ENCODE measurements at regions not wholly inside any gene's neighbourhood (a gene's known extent, or its start where the extent isn't known, plus 50 kb on each side); places are given as distances from the start of the nearest gene placed in this dataset.

DNA sequence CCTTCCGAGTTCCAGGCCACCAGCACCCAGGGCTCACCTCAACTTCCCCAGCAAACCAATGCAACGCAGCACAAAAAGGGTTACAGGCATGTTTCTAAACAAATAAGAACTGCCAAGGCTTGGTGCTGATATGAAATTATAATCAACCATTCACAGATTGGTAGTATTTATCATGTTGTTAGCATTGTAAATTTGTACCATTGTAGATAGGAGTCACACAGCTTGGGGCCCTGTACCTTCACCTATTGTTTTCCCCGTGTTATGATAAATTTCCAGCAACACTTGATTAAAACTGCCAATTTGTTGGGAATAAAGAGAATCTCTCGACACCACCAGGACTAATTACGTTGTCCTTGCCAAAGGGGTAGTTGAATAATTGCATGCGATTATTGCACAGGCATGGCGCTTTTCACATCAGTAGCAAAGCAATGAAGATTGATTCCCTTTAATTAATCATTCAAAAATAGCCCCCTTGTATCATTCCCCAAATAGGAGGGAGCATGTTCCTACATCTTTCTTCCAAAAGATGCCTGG, 454.1 kb downstream of the ZNF608 start:
- no peak for DNase-seq

DNA sequence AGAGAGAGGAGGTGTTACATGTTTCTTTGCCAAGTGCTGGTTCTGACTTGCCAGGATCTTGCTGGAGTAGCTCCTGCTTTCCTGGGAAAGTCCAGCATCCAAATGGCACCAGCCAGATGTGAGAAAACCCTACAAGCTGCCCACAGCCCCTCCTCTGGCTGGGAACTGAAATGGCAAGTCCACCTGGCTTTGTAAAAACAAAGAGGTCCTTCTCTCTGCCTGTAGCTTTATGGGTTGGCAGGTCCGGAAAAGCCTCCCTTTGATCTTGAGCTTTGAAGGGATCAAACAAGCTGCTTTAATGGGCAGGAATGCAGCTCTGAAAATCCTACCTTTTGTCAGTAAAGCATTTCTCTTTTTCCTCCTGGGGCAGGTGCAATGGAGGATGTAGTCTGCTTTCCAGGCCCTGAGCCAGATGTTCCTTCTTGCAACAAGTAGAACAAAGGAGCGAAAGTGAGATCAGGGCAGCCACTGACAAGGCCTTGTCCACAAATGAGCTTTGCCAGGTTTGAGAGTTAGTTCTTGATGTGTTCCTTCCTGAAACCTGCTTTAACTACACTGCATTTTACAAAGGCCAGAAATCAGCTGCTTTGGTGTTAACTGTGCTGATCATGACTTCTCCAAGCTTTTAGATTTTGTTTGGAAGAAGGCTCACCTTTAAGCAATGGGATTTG, 456.7 kb downstream of the ZNF608 start:
- DNase-seq, result no peak

DNA sequence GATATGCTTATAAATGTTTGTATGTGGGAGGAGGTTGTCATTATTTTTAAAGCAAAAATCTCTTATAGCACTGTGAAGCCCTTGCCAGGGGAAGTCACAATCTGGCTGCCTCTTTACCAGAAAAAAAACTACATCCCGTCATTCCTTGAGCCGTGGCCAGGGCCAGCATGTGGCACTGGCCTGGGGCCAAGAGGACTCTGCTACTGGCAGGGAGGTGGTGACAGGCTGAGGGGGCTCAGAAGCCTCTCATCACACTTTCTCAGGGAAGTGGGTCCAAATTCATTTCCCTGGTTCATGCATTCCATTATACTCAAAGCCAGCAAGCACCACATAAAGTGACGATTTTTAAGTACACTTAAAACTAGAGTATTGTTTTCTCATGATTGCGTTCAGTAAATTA, 457.3 kb downstream of the ZNF608 start:
- DNase-seq, result no peak

DNA sequence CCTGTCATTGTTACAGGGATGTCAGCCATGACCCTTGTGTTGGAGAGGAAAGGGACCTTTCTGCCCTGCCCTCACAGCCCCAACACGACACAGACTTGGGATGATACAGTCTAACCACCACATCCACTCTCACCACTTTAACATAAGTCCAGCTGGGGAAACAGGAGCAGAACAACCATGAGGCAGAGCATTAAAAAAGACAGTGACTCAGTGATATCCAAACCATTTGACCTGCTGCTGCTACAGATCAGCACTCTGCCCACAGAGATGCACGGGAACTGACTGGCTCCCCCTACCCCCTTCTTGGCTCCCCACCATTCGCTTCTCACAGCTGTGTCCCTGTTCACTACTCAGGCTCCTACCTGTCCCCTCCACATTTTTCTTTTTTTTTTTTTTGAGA, 458.6 kb downstream of the ZNF608 start:
- no peak for DNase-seq

DNA sequence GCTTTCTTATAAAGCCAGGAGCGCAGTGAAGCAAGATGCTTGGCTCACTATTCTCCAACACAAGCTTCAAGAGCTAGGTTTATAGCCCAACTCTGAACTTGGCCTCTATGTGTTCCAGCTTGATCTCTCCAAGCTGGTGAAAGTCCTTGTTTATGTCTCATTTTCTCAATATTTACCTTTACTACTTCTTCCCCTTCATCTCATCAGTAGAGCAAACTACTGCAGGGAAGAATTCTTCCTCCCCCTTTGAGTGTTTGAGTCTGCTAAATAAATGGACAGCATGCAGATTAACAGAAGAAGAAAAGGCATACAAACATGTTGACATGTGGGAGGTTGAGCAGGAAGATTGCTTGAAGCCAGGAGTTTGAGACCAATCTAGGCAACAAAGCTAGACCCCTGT, 460.7 kb downstream of the ZNF608 start:
- no peak for DNase-seq

DNA sequence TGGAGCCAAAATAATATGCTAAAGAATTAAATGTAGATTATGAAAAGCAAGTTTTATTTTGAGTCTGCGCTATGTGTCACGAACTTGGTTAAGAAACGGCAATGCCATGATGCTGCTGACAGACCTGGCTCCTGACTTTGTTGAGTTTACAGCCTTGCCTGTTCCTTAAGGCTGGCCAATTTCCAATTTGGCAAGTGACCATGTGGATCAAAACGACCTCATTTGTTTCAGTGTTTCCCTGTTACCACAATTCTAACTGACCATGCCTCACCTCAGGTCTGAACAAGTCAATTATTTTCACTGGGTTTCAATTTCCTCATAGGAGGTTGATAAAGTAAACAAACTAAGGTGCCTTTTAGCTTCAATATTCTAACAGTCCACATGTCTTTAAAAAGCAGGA, 461.4 kb downstream of the ZNF608 start:
- DNase-seq, result no peak

DNA sequence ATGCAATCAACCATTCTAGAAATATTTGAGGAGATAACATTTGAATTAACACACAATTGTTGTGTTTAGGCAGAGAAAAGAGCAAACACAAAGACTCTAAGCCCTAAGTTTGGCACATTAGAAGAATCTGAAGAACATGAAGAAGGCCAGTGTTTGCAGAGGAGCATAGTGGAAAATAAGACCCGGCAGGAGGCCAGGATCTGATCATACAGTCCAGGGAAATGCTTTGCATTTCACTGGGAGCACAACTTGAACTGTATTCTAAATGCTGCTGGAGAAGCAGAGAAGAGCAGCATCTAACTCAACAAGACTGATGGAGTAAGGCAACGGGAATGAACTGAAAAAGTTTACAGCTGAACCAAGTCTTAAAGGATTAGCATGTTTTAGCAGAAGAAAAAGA, 463.4 kb downstream of the ZNF608 start:
- no peak for DNase-seq

DNA sequence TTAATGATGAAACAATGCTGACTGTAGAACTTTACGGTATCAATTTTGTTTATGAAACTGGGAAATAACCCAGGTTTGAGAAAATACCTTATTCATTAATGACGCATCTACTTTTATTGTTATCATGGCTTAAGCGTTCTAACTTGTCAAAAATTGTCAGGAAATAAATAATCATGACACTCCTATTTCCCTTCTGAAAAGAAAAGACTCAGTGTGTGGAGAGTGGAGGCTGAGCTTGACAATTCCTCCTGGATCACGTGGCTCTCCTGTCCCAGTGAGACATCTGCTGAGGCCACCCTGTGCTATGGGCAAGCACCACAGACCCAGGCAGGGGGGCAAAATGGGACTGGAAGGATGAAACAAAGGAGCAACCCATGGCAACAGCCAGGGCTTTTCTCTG, 466.4 kb downstream of the ZNF608 start:
- no peak for DNase-seq

DNA sequence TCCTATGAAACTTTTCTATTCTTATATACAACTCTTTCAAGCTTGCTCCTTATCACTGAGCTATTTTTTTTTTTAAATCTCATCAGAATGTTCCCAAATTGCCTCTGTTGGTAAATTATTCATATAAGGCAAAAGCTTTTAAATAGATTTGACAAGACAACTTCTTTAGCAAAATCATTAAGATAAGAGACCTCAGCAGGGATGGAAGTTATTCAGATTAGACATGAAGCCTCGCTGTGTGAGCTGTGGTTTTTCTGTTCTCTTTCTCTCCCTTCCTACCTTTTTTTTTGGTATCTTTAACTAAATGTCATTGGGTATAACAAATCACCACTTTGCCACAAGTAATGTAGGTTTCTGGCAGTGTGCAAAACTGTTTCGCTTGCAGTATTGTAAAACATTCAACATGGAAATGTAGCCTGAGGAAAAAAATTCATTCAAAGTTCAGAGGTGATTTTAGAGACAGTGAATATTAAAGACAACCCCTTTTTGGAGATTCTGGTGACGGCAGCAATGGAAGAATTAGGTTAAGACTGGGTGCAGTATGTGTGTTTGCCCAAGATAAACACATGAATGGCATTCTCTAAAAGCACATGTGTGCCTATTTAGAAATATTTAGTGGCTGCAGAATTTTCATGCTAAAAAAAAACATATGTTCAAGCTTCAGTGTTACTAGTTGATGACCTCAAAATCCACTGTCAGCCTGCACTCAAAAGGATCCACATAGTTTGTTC, 467.1 kb downstream of the ZNF608 start:
- DNase-seq, result no peak

DNA sequence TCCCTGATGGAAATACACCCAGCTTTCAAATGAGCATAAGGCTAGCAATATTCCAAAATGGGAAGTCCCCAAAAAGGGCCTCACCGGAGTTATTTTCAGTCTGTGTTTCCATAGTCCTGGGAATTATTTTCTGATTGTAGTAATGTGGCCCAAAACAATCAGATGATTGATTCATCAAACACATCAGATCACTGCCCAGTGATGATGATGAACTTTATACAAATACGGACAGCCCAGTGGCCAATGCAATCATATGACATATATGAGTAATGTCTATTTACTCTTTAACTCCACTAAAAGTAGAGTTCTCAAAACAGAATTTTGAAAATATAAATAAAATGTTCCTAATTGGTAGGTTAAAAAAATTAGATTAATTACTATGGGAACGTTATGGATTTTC, 467.8 kb downstream of the ZNF608 start:
- DNase-seq, result no peak

DNA sequence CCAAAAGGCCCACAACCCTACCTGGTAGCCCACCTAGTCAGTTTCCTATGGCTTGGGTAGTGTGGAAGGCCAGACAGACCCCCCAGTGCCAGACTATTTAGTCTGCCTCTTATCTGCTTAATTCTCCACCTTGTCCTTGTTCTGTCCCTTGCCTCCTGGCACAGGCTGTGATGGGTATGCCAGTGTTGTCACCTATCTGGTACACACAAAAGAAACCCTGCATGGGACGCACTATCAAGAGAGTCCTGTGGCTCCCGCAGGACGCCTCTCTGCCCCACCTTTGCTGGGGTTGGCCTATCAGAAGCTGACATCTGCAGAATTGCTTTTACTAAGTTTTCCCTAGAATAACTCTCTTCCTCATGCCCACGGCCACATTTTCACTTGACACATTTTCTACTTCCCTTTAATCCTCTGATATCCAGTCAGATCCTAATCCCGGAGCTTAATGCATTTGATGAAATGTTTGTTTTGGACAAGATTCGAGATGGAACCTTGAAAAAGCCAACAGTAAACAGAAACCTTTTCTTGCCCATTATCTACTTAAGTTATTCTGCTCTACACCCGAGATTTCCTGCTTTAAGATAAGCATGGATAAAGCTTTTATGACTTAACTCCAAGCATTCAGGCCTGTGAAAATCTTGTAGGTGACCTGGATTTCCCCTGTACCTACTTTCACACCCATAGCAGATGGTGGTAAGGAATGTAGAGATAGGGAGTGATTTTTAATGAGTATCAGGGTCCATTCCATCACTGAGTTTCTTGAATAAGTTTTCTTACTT, 468.5 kb downstream of the ZNF608 start:
- no peak for DNase-seq

DNA sequence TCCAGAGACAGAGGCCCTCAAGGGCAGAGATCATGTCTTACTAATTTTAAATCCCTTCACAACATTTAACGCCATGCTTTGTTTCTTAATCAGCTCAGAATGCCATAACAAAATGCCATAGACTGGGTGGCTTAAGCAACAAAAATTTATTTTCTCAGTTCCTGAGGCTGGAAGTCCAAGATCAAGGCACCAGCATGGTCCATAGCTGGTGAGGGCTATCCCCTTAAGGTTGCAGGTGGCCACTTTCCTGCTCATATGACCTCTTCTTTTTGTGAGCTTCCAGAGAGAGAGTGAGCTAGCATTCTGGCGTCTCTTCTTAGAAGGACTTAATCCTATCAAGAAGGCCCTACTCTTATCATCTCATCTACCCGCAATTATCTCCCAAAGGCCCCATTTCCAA, 470.3 kb downstream of the ZNF608 start:
- no peak for DNase-seq

DNA sequence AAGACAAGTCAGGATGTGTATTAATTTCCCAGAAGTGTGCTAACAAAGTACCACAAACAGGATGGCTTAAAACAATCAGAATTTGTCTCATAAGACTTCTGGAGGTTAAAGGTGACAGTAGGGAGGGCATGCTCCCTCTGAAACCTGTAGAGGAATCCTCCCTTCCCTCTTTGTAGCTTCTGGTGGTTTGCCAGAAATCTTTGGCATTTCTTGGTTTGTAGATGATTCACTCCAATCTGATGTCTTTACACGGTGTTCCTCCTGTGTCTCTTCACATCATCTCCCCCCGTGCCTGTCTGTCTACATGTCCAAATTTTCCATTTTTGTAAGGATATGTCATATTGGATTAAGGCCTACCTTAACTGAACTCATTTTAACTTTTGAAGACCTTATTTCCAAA, 471.5 kb downstream of the ZNF608 start:
- no peak for DNase-seq

DNA sequence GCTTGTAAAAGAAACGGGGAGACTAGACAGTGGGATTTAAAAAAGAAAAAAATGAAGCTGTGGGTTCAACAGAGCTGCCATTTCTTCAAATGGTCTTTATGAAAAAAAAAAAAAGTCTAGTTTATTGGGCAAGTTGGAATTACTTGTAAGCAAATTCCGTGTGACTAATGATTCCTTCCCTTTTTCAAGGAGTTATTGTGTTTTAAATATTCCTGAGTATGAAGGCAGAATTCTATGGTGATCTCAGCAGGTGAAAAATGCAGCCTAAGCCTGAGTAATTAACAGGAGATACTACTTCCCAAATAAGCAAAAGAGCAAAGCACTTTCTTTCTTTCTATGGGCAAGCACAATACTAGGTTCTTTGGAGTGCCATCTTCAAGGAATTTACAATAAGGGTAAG, 481.9 kb downstream of the ZNF608 start:
- DNase-seq, result no peak

DNA sequence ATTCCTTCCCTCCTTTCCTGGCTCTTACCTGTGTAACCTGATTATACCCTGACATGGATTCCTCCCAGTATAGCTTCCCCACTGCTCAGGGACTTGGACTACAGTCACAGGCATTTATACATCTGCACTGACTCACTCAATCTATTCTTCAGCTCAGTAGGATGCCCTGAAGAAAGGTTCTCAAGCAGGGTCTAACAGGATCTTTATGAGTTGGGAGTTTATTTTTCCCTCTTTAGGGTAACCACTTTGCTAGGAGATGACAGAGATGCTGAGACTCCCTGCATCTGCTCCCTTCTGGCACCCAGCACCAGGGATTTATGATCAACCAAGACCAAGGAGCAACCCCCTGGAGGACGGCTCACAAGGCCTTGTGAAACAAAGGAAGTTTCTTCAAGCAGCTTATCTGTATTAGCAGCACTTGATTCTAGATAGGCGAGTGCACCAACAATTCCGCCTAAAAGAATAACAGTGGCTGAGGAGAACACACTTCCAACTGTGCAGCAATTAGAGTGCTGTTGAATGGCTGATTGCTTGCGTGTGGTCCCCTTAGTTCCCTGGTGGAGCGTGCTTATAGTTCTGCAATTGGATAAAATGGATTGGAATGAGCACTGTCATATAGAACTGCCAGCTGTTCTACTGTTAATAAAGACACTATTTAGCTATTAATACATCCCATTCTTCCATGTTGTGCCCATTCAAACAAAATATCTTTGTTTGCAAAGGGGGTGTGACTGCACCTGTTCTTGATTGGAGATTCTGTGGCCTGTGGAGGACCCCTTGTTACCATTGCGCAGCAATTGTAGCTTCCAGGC, 482.6 kb downstream of the ZNF608 start:
- no peak for DNase-seq

DNA sequence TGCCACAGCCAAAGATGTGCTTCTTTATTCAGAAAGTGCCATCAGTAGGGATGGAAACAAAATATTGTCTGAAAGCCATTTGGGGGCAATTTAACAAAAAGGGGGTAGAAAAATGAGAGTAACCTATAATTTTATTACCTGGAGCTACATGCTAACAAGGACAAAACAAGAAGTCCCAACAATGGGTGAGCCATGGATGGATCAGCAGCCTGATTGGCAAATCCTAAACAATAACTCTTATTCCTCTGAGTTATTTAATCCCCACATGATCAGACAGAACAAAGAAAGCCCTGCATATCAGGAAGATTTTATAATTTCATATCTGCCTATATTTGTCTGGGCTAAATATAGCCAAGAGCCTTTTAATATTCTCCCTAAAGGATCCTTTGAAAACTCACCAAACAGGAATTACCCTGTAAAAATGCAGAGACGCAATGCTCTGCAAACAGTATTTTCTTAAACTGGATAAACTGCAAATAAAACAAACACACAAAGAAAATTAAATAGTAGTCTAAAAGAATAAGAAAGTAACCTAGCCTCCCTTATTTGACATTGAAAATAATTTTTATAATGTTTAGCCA, 483.4 kb downstream of the ZNF608 start:
- DNase-seq, result no peak

DNA sequence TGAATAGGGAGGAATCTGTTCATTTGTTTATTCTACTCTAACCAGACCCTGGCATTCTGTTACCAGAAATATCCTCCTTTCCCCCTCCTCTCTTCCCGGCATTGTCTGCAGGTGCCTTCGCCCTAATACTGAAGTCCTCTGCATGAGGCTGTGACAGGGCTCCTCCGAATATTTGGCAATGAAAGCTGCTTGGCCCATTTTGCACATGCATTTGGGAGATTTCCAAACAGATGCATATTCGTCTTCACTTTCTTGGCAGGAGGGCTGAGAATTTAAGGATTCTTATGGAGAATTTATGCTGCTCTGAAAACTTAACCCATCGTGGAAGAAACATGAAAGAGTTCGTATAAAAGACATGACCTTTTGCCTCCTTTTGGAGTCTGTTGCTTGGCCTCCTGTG, 484.0 kb downstream of the ZNF608 start:
- DNase-seq, result no peak

DNA sequence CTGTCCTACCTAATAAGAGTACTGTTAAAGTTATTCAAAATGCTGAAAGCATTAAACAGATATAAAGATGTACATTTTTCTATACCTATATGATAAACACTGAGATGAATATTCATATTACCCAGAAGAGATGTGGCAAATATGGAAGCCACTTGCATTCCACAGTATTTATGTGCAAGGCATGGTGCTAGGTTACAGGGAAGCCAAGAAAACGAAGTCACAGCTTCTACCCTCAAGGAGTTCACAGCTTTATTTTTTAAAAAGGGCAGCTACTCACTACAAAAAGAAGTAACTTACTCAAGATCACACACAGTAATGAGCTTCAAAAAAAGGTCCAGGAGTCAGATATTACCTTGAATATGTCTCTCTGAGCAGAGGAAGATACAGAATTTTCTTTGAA, 484.6 kb downstream of the ZNF608 start:
- no peak for DNase-seq

DNA sequence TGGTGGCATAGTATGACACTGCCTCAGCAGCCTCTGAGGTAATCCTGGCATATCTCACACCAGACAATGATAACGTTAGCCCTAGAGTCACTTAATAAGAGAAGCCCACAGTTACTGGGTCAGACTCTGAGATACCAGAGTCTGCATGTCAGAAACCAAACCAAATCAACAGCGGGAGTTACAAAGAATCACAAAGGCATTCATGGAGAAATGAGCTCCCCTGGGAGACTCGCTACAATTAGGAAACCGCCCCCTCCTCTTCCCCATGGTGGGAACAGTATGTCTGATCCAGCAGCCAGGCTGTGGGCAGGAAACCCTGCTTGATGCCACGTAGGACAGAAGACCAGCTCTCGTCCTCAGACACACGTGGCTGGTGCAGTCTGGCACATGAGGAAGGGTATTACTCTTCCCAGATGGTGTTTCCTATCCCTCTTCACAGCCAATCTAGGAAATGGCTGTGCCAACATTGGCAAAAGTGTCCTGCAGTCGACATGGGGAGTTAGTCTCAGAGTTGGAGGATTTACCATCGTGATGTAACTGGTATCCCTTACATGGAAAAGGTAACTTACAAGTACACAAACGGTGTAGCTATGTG, 485.4 kb downstream of the ZNF608 start:
- no peak for DNase-seq

DNA sequence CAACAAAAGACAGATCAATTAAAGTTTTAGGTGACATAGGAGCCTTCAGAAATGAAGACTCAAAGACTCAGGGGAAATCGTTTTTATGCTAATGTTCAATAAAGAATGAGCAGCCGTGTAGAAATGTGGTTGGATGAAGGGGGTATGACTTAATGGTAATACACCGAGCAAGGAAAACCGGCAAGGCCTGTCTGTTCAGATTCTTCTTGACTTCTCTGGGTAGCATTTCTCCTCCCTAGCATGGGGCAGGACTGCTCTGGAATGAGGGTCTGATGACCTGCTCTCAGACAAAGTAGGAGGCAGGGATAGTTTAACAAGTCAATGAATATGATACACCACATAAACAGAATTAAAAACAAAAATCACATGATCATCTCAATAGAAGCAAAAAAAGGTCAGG, 487.4 kb downstream of the ZNF608 start:
- no peak for DNase-seq

DNA sequence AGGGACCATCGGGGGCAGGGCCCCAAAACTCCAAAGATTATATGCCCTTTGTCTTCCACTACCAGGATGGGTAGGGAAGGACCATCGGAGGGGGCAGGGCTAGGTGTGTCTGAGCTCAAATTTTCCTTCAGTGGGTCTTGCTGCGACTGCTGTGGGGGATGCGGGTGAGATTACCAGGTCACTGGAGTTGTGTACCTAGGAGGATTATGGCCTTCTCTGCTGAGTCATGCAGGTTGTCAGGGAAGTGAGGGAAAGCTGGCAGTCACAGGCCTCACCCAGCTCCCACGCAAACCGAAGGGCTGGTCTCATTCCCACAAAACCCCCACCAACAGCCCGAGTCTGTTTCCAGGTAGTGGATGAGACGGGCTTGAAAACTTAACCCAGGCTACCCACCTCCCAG, 489.4 kb downstream of the ZNF608 start:
- no peak for DNase-seq

DNA sequence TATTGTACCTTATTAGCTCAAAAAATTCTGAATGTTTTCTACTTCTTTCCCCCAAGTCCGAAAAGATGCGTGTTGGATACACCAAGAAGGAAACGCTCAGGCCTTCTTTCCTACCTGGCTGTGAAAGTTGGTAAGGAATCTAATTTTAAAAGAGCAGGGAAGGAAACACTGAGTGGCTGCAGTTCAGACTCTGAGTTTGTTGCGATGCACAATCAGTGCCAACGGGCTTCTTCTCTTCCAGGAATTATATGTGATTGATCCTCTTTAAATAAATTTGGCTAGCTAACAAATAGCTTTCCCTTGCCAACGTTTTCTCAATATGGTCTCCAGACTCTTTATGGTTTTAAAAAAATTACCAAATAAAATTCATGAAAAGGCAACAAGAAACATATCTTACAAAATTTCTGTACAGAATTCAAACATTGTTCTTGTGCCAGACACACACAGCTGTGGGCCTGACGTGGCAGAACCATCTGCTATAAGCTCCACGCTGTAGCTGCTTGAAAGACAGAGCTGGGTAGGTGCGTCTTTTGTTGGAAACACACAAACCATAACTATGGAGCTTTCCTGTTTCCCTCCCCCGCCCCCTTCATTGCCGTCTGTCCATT, 493.1 kb downstream of the ZNF608 start:
- DNase-seq, result no peak

All from CD4-positive, alpha-beta T cell treated with Interleukin-12 subunit alpha and Interleukin-12 subunit beta, for 1 hour (primary cell).